PC-9 (cell line): ENCODE measurements at regions not wholly inside any gene's neighbourhood (a gene's known extent, or its start where the extent isn't known, plus 50 kb on each side); places are given as distances from the start of the nearest gene placed in this dataset.

Source experiments
- BruUV-seq: library from RNA; stranded (reverse); fragments of 400-500 nt; replicated peaks from 2 replicates; lab custom pipeline; 2021; lab: Mats Ljungman, UMichigan
- CTCF ChIA-PET: fragments of 300-600 bp; sonication (Branson Sonifier 250); formaldehyde crosslinking; loops from one replicate; lab custom pipeline; 2022; ENCODE audit warnings: antibody characterized with exemption; lab: Charles Lee
- POLR2A ChIA-PET: fragments of 300-600 bp; sonication (Branson Sonifier 250); formaldehyde crosslinking; loops from one replicate; lab custom pipeline; 2022; ENCODE audit warnings: antibody characterized with exemption; ENCODE audit not compliant: unreplicated experiment; lab: Charles Lee
- DNase-seq, 2 experiments: peaks; one replicate each; pipeline versions ENCODE4 v3.0.0 to v3.0.0-alpha.2; 2015 to 2022; ENCODE audit warnings: mixed read lengths in 1 of 2
- H2AFZ ChIP-seq: fragments of 200-600 bp; sonication (generic); 2 replicates; pipeline ENCODE4 v1.8.1; 2017; ENCODE audit warnings: antibody characterized with exemption
- H3F3A ChIP-seq: fragments of 200-600 bp; sonication (generic); 2 replicates; pipeline ENCODE4 v1.8.1; 2017; ENCODE audit warnings: antibody characterized with exemption, mild to moderate bottlenecking, low read depth; ENCODE audit not compliant: insufficient read depth
- H3K27ac ChIP-seq: fragments of 200-600 bp; sonication (generic); 2 replicates; pipeline ENCODE4 v1.6.1; 2016; ENCODE audit warnings: mixed run types
- H3K27me3 ChIP-seq: fragments of 200-600 bp; sonication (generic); 2 replicates; pipeline ENCODE4 v1.6.1; 2016; ENCODE audit warnings: low read depth, mixed run types; ENCODE audit not compliant: insufficient read depth
- H3K36me3 ChIP-seq: fragments of 200-600 bp; sonication (generic); 2 replicates; pipeline ENCODE4 v1.6.1; 2016; ENCODE audit warnings: low read depth, mixed run types
- H3K4me1 ChIP-seq: fragments of 200-600 bp; sonication (generic); replicated peaks from 2 replicates; pipeline ENCODE4 v1.6.1; 2016; ENCODE audit warnings: mixed run types; ENCODE audit not compliant: insufficient read depth
- H3K4me2 ChIP-seq: fragments of 200-600 bp; sonication (generic); 2 replicates; pipeline ENCODE4 v1.6.1; 2017; ENCODE audit warnings: mixed run types
- H3K4me3 ChIP-seq: fragments of 200-600 bp; sonication (generic); 2 replicates; pipeline ENCODE4 v1.6.1; 2016; ENCODE audit warnings: mixed run types
- H3K79me2 ChIP-seq: fragments of 200-600 bp; sonication (generic); 2 replicates; pipeline ENCODE4 v1.6.1; 2017; ENCODE audit warnings: low read depth, mixed run types
- H3K9me2 ChIP-seq: fragments of 200-600 bp; sonication (generic); 2 replicates; pipeline ENCODE4 v1.8.1; 2017; ENCODE audit warnings: mild to moderate bottlenecking; ENCODE audit not compliant: insufficient read depth
- H3K9me3 ChIP-seq: fragments of 200-600 bp; sonication (generic); 2 replicates; pipeline ENCODE4 v1.8.1; 2016; ENCODE audit warnings: low read depth; ENCODE audit not compliant: insufficient read depth
- H4K20me1 ChIP-seq: fragments of 200-600 bp; sonication (generic); 2 replicates; pipeline ENCODE4 v1.8.1; 2017; ENCODE audit not compliant: insufficient read depth
- EZH2 ChIP-seq: fragments of 200-600 bp; sonication (generic); IDR thresholded peaks from 2 replicates; pipeline ENCODE4 v1.8.0; 2017; ENCODE audit warnings: antibody characterized with exemption, low read depth
- intact Hi-C: fragments of 100-400 bp; cut with micrococcal nuclease; formaldehyde crosslinking; loops from one replicate; pipeline ENCODE4 v1.10.0; 2022; ENCODE audit not compliant: unreplicated experiment
- TF ChIP-seq, protein P1 (sequence below): fragments of 200-600 bp; sonication (generic); conservative IDR thresholded peaks from 2 replicates; pipeline ENCODE4 v1.6.1; 2017; ENCODE audit warnings: mixed run types, antibody characterized with exemption, mild to moderate bottlenecking, moderate library complexity

DNA sequence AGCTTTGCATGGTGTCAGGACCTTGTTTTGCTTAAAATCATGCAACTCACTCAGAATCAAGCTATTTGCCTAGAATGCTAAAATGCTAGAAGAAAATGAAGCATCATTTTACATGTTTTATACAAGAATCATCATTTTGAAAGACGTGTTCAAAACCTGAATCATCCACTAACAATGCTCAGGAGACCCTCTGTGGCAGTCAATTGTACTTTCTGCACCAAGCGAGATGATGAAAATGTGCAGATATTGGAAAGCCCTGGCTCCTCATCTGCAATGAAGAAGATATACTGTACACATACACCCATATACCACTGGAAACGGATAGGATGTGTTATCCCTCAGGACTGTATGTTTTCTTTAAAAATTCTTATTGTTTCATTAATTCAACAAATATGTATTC is 92.7 kb downstream of the DYRK2 start:
- no peaks in the 10 kb centered on the region for H3F3A ChIP-seq
- no peaks in the 10 kb centered on the region for H4K20me1 ChIP-seq
- no peak overlapping the region for H3K27ac ChIP-seq
- no peak for DNase-seq
- no peak overlapping the region for H3K4me2 ChIP-seq
- no peaks in the 10 kb centered on the region for H3K9me3 ChIP-seq
- no peaks in the 10 kb centered on the region for H3K36me3 ChIP-seq
- H3K4me1 ChIP-seq: no peaks in the 10 kb centered on the region
- no peaks in the 10 kb centered on the region for H3K79me2 ChIP-seq
- ChIA-PET POLR2A (no interaction called here), CTCF (no interaction called here)
- no peaks in the 10 kb centered on the region for H3K9me2 ChIP-seq
- no peaks in the 10 kb centered on the region for H3K27me3 ChIP-seq
- BruUV-seq: no TSS peak
- intact Hi-C loops: no loop called here
- H2AFZ ChIP-seq: no peak overlapping the region
- no peak overlapping the region for H3K4me3 ChIP-seq
- no peak for TF ChIP-seq EZH2
- TF ChIP-seq, protein P1, sequence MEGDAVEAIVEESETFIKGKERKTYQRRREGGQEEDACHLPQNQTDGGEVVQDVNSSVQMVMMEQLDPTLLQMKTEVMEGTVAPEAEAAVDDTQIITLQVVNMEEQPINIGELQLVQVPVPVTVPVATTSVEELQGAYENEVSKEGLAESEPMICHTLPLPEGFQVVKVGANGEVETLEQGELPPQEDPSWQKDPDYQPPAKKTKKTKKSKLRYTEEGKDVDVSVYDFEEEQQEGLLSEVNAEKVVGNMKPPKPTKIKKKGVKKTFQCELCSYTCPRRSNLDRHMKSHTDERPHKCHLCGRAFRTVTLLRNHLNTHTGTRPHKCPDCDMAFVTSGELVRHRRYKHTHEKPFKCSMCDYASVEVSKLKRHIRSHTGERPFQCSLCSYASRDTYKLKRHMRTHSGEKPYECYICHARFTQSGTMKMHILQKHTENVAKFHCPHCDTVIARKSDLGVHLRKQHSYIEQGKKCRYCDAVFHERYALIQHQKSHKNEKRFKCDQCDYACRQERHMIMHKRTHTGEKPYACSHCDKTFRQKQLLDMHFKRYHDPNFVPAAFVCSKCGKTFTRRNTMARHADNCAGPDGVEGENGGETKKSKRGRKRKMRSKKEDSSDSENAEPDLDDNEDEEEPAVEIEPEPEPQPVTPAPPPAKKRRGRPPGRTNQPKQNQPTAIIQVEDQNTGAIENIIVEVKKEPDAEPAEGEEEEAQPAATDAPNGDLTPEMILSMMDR: no peak

DNA sequence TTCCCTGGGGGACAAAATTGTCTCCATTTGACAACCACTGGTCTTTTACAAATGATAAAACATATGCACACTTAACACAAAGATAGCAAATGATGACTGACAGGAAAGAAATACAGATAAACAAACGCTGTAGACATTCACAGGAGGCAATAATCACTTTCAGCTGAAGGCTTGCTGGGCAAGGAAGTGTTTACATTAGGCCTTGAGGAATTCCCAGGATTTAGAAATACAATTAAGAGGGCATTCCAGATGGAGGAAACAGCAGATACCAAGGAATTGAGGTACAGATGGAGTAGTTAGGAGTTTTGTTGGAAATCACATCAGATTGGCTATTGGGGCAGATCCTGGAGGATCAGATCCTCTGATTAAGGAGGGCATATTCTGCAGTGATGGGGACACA is 93.9 kb downstream of the DYRK2 start:
- Histone ChIP-seq H3K27me3 (no peaks in the 10 kb centered on the region), H3K9me2 (no peaks in the 10 kb centered on the region), H4K20me1 (no peaks in the 10 kb centered on the region), H3K36me3 (no peaks in the 10 kb centered on the region), H3K27ac (no peak overlapping the region), H3K4me3 (no peak overlapping the region), H3K4me2 (no peak overlapping the region), H3K9me3 (no peaks in the 10 kb centered on the region), H3K4me1 (no peaks in the 10 kb centered on the region), H3K79me2 (no peaks in the 10 kb centered on the region), H2AFZ (no peak overlapping the region), H3F3A (no peaks in the 10 kb centered on the region)
- no peak for TF ChIP-seq EZH2
- TF ChIP-seq, protein P1: no peak
- no peak for DNase-seq
- CTCF ChIA-PET: no interaction called here
- intact Hi-C loops: no loop called here
- no TSS peak for BruUV-seq
- POLR2A ChIA-PET: interaction anchor here (0.7 kb wide), 1 partner anchor 196 kb away, joined by 3 read pairs; no protein-coding TSS in a partner anchor

DNA sequence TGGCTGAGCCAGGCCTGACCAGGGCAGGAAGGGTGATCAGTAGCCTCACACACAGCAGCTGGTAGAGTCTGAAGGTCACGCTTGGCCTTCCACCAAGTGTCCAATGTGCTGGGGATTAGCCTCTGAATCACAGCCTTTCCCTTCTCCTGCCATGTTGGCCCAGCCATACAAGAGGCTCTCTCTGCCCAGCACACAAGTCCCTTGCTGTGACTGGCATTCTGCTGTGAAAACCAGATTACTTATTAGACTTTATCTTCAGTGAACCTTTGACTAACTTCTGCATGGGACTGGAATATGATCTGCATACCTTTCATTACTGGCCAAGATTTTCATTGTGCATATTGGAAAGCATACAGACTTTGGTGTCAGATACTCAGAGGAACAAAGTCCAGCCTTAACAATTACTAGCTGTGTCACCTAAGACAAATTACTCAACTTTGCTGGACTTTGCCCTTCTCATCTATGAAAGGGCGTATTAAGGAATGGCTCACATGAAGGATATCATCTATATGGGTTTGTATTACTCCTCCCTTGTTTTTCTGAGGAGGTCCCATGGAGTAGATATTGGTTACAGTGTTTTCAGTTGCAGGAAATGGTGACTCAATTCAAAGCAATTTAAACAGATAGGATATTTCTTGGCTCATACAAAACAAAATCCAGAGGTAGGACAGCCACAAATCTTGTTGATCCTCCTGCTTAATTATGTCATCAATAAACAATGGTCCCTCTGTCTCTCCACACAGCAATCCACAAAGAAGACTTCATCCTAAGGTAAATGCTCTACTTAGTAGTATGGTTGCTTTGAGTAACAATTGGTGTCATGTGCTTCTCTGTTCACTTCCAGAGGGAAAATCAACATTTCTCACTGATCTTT is 99.6 kb downstream of the DYRK2 start:
- Histone ChIP-seq H3K36me3 (no peaks in the 10 kb centered on the region), H3K4me2 (no peak overlapping the region), H2AFZ (no peak overlapping the region), H3K4me1 (peaks cover 15% of the 10 kb centered on the region), H3K79me2 (no peaks in the 10 kb centered on the region), H3K4me3 (no peak overlapping the region), H3K27me3 (no peaks in the 10 kb centered on the region), H4K20me1 (no peaks in the 10 kb centered on the region), H3K27ac (peak overlapping the region; percentile 20; the same call in 1 of the 2 replicates), H3K9me3 (no peaks in the 10 kb centered on the region), H3K9me2 (no peaks in the 10 kb centered on the region), H3F3A (peaks cover 6% of the 10 kb centered on the region; the same call in 1 of the 2 replicates)
- POLR2A ChIA-PET: no interaction called here
- intact Hi-C loops: no loop called here
- no TSS peak for BruUV-seq
- peak in 1 of 2 experiments; percentile 42 for DNase-seq
- no peak for TF ChIP-seq EZH2
- TF ChIP-seq, protein P1: no peak
- CTCF ChIA-PET: no interaction called here
